ENCODE measurements at regions not wholly inside any gene's neighbourhood (a gene's known extent, or its start where the extent isn't known, plus 50 kb on each side); places are given as distances from the start of the nearest gene placed in this dataset.

GRCh38 chr3:177726807-177727206 lies 529.5 kb upstream of the TBL1XR1 start:
- Histone ChIP-seq H3K9me3 (ENCODE audit: control insufficient read depth, insufficient read depth, low read length) (no peaks in the 10 kb centered on the region), H3K4me1 (ENCODE audit: control insufficient read depth, insufficient read depth, low read length) (peaks cover 9% of the 10 kb centered on the region), H3K27me3 (ENCODE audit: control insufficient read depth, insufficient read depth, low read length) (no peaks in the 10 kb centered on the region), H3K27ac (ENCODE audit: low read depth, low read length) (no peak overlapping the region), H3K4me3 (ENCODE audit: low read depth, low read length) (no peak overlapping the region), H3K36me3 (ENCODE audit: control insufficient read depth, insufficient read depth, low read length) (no peaks in the 10 kb centered on the region)
- DNase-seq (ENCODE audit: low read depth in 4 of 6, low spot score in 6 of 6) = no peak
- WGBS (ENCODE audit: insufficient coverage) = 72% methylated on average over 3 of the region's 3 CpGs

GRCh38 chr3:177729956-177730681 lies 532.8 kb upstream of the TBL1XR1 start:
- Histone ChIP-seq H3K9me3 (ENCODE audit: control insufficient read depth, insufficient read depth, low read length) (no peaks in the 10 kb centered on the region), H3K27me3 (ENCODE audit: control insufficient read depth, insufficient read depth, low read length) (no peaks in the 10 kb centered on the region), H3K27ac (ENCODE audit: low read depth, low read length) (peak overlapping the region; percentile 57), H3K4me3 (ENCODE audit: low read depth, low read length) (no peak overlapping the region), H3K36me3 (ENCODE audit: control insufficient read depth, insufficient read depth, low read length) (no peaks in the 10 kb centered on the region), H3K4me1 (ENCODE audit: control insufficient read depth, insufficient read depth, low read length) (peaks cover 9% of the 10 kb centered on the region)
- DNase-seq (ENCODE audit: low read depth in 4 of 6, low spot score in 6 of 6) = peak in 2 of 6 donors; percentile 78 to 81
- 11% methylated on average over 6 of the region's 14 CpGs for WGBS (ENCODE audit: insufficient coverage)

GRCh38 chr3:177730814-177731213 lies 533.5 kb upstream of the TBL1XR1 start:
- no peak overlapping the region for H3K4me3 ChIP-seq (ENCODE audit: low read depth, low read length)
- WGBS (ENCODE audit: insufficient coverage) = no CpG with 5 or more reads among the region's 6 CpGs
- H3K9me3 ChIP-seq (ENCODE audit: control insufficient read depth, insufficient read depth, low read length) = no peaks in the 10 kb centered on the region
- no peak for DNase-seq (ENCODE audit: low read depth in 4 of 6, low spot score in 6 of 6)
- H3K27me3 ChIP-seq (ENCODE audit: control insufficient read depth, insufficient read depth, low read length) = no peaks in the 10 kb centered on the region
- peaks cover 9% of the 10 kb centered on the region for H3K4me1 ChIP-seq (ENCODE audit: control insufficient read depth, insufficient read depth, low read length)
- H3K27ac ChIP-seq (ENCODE audit: low read depth, low read length) = peak overlapping the region; percentile 57
- no peaks in the 10 kb centered on the region for H3K36me3 ChIP-seq (ENCODE audit: control insufficient read depth, insufficient read depth, low read length)

- DNase-seq (ENCODE audit: low read depth in 4 of 6, low spot score in 6 of 6) = no peak
These were observed 534.5 kb upstream of the TBL1XR1 start for GRCh38 chr3:177731644-177732268.

GRCh38 chr3:177733233-177733632 lies 536.0 kb upstream of the TBL1XR1 start:
- Histone ChIP-seq H3K36me3 (ENCODE audit: control insufficient read depth, insufficient read depth, low read length) (no peaks in the 10 kb centered on the region), H3K4me3 (ENCODE audit: low read depth, low read length) (no peak overlapping the region), H3K9me3 (ENCODE audit: control insufficient read depth, insufficient read depth, low read length) (no peaks in the 10 kb centered on the region), H3K4me1 (ENCODE audit: control insufficient read depth, insufficient read depth, low read length) (peaks cover 6% of the 10 kb centered on the region), H3K27ac (ENCODE audit: low read depth, low read length) (no peak overlapping the region), H3K27me3 (ENCODE audit: control insufficient read depth, insufficient read depth, low read length) (no peaks in the 10 kb centered on the region)
- no CpG with 5 or more reads among the region's 1 CpG for WGBS (ENCODE audit: insufficient coverage)
- peak in 1 of 6 donors; percentile 53 for DNase-seq (ENCODE audit: low read depth in 4 of 6, low spot score in 6 of 6)

More at GRCh38 chr3:177731644-177732268, 534.5 kb upstream of the TBL1XR1 start:
- Histone ChIP-seq H3K27me3 (ENCODE audit: control insufficient read depth, insufficient read depth, low read length) (no peaks in the 10 kb centered on the region), H3K4me3 (ENCODE audit: low read depth, low read length) (no peak overlapping the region), H3K36me3 (ENCODE audit: control insufficient read depth, insufficient read depth, low read length) (no peaks in the 10 kb centered on the region), H3K9me3 (ENCODE audit: control insufficient read depth, insufficient read depth, low read length) (no peaks in the 10 kb centered on the region), H3K27ac (ENCODE audit: low read depth, low read length) (no peak overlapping the region), H3K4me1 (ENCODE audit: control insufficient read depth, insufficient read depth, low read length) (peaks cover 9% of the 10 kb centered on the region)
- 85% methylated on average over 2 of the region's 3 CpGs for WGBS (ENCODE audit: insufficient coverage)

- no peak overlapping the region for H3K27ac ChIP-seq (ENCODE audit: low read depth, low read length)
- H3K4me3 ChIP-seq (ENCODE audit: low read depth, low read length) = no peak overlapping the region
- peaks cover 6% of the 10 kb centered on the region for H3K4me1 ChIP-seq (ENCODE audit: control insufficient read depth, insufficient read depth, low read length)
- 100% methylated on average over 1 of the region's 2 CpGs for WGBS (ENCODE audit: insufficient coverage)
- H3K9me3 ChIP-seq (ENCODE audit: control insufficient read depth, insufficient read depth, low read length) = no peaks in the 10 kb centered on the region
- H3K27me3 ChIP-seq (ENCODE audit: control insufficient read depth, insufficient read depth, low read length) = no peaks in the 10 kb centered on the region
- no peaks in the 10 kb centered on the region for H3K36me3 ChIP-seq (ENCODE audit: control insufficient read depth, insufficient read depth, low read length)
- DNase-seq (ENCODE audit: low read depth in 4 of 6, low spot score in 6 of 6) = no peak
These were observed 536.7 kb upstream of the TBL1XR1 start for GRCh38 chr3:177733936-177734335.

GRCh38 chr3:177735431-177735830 lies 538.1 kb upstream of the TBL1XR1 start:
- DNase-seq (ENCODE audit: low read depth in 4 of 6, low spot score in 6 of 6) = no peak
- no peaks in the 10 kb centered on the region for H3K36me3 ChIP-seq (ENCODE audit: control insufficient read depth, insufficient read depth, low read length)
- H3K27ac ChIP-seq (ENCODE audit: low read depth, low read length) = no peak overlapping the region
- H3K4me1 ChIP-seq (ENCODE audit: control insufficient read depth, insufficient read depth, low read length) = no peaks in the 10 kb centered on the region
- H3K4me3 ChIP-seq (ENCODE audit: low read depth, low read length) = no peak overlapping the region
- H3K27me3 ChIP-seq (ENCODE audit: control insufficient read depth, insufficient read depth, low read length) = no peaks in the 10 kb centered on the region
- no CpG with 5 or more reads among the region's 2 CpGs for WGBS (ENCODE audit: insufficient coverage)
- no peaks in the 10 kb centered on the region for H3K9me3 ChIP-seq (ENCODE audit: control insufficient read depth, insufficient read depth, low read length)

GRCh38 chr3:177739461-177739860 lies 542.2 kb upstream of the TBL1XR1 start:
- H3K27ac ChIP-seq (ENCODE audit: low read depth, low read length) = no peak overlapping the region
- no peak overlapping the region for H3K4me3 ChIP-seq (ENCODE audit: low read depth, low read length)
- no peak for DNase-seq (ENCODE audit: low read depth in 4 of 6, low spot score in 6 of 6)
- no peaks in the 10 kb centered on the region for H3K27me3 ChIP-seq (ENCODE audit: control insufficient read depth, insufficient read depth, low read length)
- no peaks in the 10 kb centered on the region for H3K4me1 ChIP-seq (ENCODE audit: control insufficient read depth, insufficient read depth, low read length)
- no peaks in the 10 kb centered on the region for H3K36me3 ChIP-seq (ENCODE audit: control insufficient read depth, insufficient read depth, low read length)
- H3K9me3 ChIP-seq (ENCODE audit: control insufficient read depth, insufficient read depth, low read length) = no peaks in the 10 kb centered on the region
- WGBS (ENCODE audit: insufficient coverage) = 100% methylated on average over 2 of the region's 5 CpGs

- no peak overlapping the region for H3K4me3 ChIP-seq (ENCODE audit: low read depth, low read length)
- no peaks in the 10 kb centered on the region for H3K4me1 ChIP-seq (ENCODE audit: control insufficient read depth, insufficient read depth, low read length)
- H3K27ac ChIP-seq (ENCODE audit: low read depth, low read length) = no peak overlapping the region
- no peak for DNase-seq (ENCODE audit: low read depth in 4 of 6, low spot score in 6 of 6)
- H3K27me3 ChIP-seq (ENCODE audit: control insufficient read depth, insufficient read depth, low read length) = no peaks in the 10 kb centered on the region
- no peaks in the 10 kb centered on the region for H3K36me3 ChIP-seq (ENCODE audit: control insufficient read depth, insufficient read depth, low read length)
- 41% methylated on average over 3 of the region's 3 CpGs for WGBS (ENCODE audit: insufficient coverage)
- H3K9me3 ChIP-seq (ENCODE audit: control insufficient read depth, insufficient read depth, low read length) = no peaks in the 10 kb centered on the region
These were observed 543.0 kb upstream of the TBL1XR1 start for GRCh38 chr3:177740254-177740653.

GRCh38 chr3:177742273-177742672 lies 545.0 kb upstream of the TBL1XR1 start:
- Histone ChIP-seq H3K9me3 (ENCODE audit: control insufficient read depth, insufficient read depth, low read length) (no peaks in the 10 kb centered on the region), H3K27me3 (ENCODE audit: control insufficient read depth, insufficient read depth, low read length) (no peaks in the 10 kb centered on the region)
- WGBS (ENCODE audit: insufficient coverage) = 94% methylated on average over 3 of the region's 4 CpGs

More at GRCh38 chr3:177742273-177742672, 545.0 kb upstream of the TBL1XR1 start:
- Histone ChIP-seq H3K27ac (ENCODE audit: low read depth, low read length) (no peak overlapping the region), H3K36me3 (ENCODE audit: control insufficient read depth, insufficient read depth, low read length) (no peaks in the 10 kb centered on the region), H3K4me1 (ENCODE audit: control insufficient read depth, insufficient read depth, low read length) (no peaks in the 10 kb centered on the region), H3K4me3 (ENCODE audit: low read depth, low read length) (no peak overlapping the region)
- DNase-seq (ENCODE audit: low read depth in 4 of 6, low spot score in 6 of 6) = no peak
